ENCODE measurements at regions not wholly inside any gene's neighbourhood (a gene's known extent, or its start where the extent isn't known, plus 50 kb on each side); places are given as distances from the start of the nearest gene placed in this dataset.
"Not testable (repeated sequence)": the region's sequence is repeated elsewhere in the genome, so short reads cannot be mapped to it uniquely, and the experiment has no call there.

GRCh38 chr15:23860290-23861245, 173.5 kb upstream of the NDN start:
- Histone ChIP-seq H3K9me3 (replicated peaks; ENCODE audit: control insufficient read depth, low read depth, low read length) (no peaks in the 10 kb centered on the region), H3K4me3 (ENCODE audit: low read length) (no peak overlapping the region), H3K27me3 (ENCODE audit: control insufficient read depth, insufficient read depth, low read length) (no peaks in the 10 kb centered on the region), H3K36me3 (ENCODE audit: control insufficient read depth, insufficient read depth, low read length) (no peaks in the 10 kb centered on the region), H3K27ac (ENCODE audit: low read length) (peak overlapping the region; percentile 78), H3K4me1 (ENCODE audit: control insufficient read depth, insufficient read depth, low read length) (peaks cover 17% of the 10 kb centered on the region)
- WGBS (ENCODE audit: insufficient coverage) = 54% methylated on average over 22 of the region's 31 CpGs
- DNase-seq = peak; percentile 44

- H3K36me3 ChIP-seq (ENCODE audit: control insufficient read depth, insufficient read depth, low read length) = no peaks in the 10 kb centered on the region
- no CpG with 5 or more reads among the region's 6 CpGs for WGBS (ENCODE audit: insufficient coverage)
- no peak overlapping the region for H3K27ac ChIP-seq (ENCODE audit: low read length)
- no peaks in the 10 kb centered on the region for H3K9me3 ChIP-seq (replicated peaks; ENCODE audit: control insufficient read depth, low read depth, low read length)
- H3K27me3 ChIP-seq (ENCODE audit: control insufficient read depth, insufficient read depth, low read length) = peaks cover 4% of the 10 kb centered on the region
- H3K4me3 ChIP-seq (ENCODE audit: low read length) = no peak overlapping the region
- DNase-seq = peak; percentile 51
- no peaks in the 10 kb centered on the region for H3K4me1 ChIP-seq (ENCODE audit: control insufficient read depth, insufficient read depth, low read length)
Observed at GRCh38 chr15:23866832-23867231, 179.7 kb upstream of the NDN start.

GRCh38 chr15:23869396-23869795, 182.3 kb upstream of the NDN start:
- Histone ChIP-seq H3K4me3 (ENCODE audit: low read length) (peak overlapping the region; percentile 26), H3K36me3 (ENCODE audit: control insufficient read depth, insufficient read depth, low read length) (no peaks in the 10 kb centered on the region), H3K9me3 (replicated peaks; ENCODE audit: control insufficient read depth, low read depth, low read length) (no peaks in the 10 kb centered on the region), H3K27me3 (ENCODE audit: control insufficient read depth, insufficient read depth, low read length) (peaks cover 4% of the 10 kb centered on the region), H3K4me1 (ENCODE audit: control insufficient read depth, insufficient read depth, low read length) (no peaks in the 10 kb centered on the region), H3K27ac (ENCODE audit: low read length) (no peak overlapping the region)
- peak; percentile 76 for DNase-seq
- WGBS (ENCODE audit: insufficient coverage) = 28% methylated on average over 15 of the region's 24 CpGs

- not testable (repeated sequence) for DNase-seq; H3K36me3 ChIP-seq (ENCODE audit: control insufficient read depth, insufficient read depth, low read length); H3K4me3 ChIP-seq (ENCODE audit: low read length); H3K27me3 ChIP-seq (ENCODE audit: control insufficient read depth, insufficient read depth, low read length); H3K4me1 ChIP-seq (ENCODE audit: control insufficient read depth, insufficient read depth, low read length); H3K27ac ChIP-seq (ENCODE audit: low read length); H3K9me3 ChIP-seq (replicated peaks; ENCODE audit: control insufficient read depth, low read depth, low read length)
- 86% methylated on average over 8 of the region's 8 CpGs for WGBS (ENCODE audit: insufficient coverage)
Observed at GRCh38 chr15:23873613-23874012, 186.5 kb upstream of the NDN start.

- H3K4me1 ChIP-seq (ENCODE audit: control insufficient read depth, insufficient read depth, low read length) = no peaks in the 10 kb centered on the region
- no peak overlapping the region for H3K27ac ChIP-seq (ENCODE audit: low read length)
- H3K9me3 ChIP-seq (replicated peaks; ENCODE audit: control insufficient read depth, low read depth, low read length) = no peaks in the 10 kb centered on the region
- H3K36me3 ChIP-seq (ENCODE audit: control insufficient read depth, insufficient read depth, low read length) = no peaks in the 10 kb centered on the region
- 33% methylated on average over 25 of the region's 36 CpGs for WGBS (ENCODE audit: insufficient coverage)
- no peak overlapping the region for H3K4me3 ChIP-seq (ENCODE audit: low read length)
- peak; percentile 53 for DNase-seq
- H3K27me3 ChIP-seq (ENCODE audit: control insufficient read depth, insufficient read depth, low read length) = no peaks in the 10 kb centered on the region
Observed at GRCh38 chr15:23877502-23878412, 190.7 kb upstream of the NDN start.

GRCh38 chr15:23881291-23881690, 194.2 kb upstream of the NDN start:
- H3K4me1 ChIP-seq (ENCODE audit: control insufficient read depth, insufficient read depth, low read length) = no peaks in the 10 kb centered on the region
- H3K9me3 ChIP-seq (replicated peaks; ENCODE audit: control insufficient read depth, low read depth, low read length) = no peaks in the 10 kb centered on the region
- H3K27ac ChIP-seq (ENCODE audit: low read length) = no peak overlapping the region
- 77% methylated on average over 3 of the region's 9 CpGs for WGBS (ENCODE audit: insufficient coverage)
- no peak for DNase-seq
- no peak overlapping the region for H3K4me3 ChIP-seq (ENCODE audit: low read length)
- H3K36me3 ChIP-seq (ENCODE audit: control insufficient read depth, insufficient read depth, low read length) = no peaks in the 10 kb centered on the region
- H3K27me3 ChIP-seq (ENCODE audit: control insufficient read depth, insufficient read depth, low read length) = no peaks in the 10 kb centered on the region

- H3K9me3 ChIP-seq (replicated peaks; ENCODE audit: control insufficient read depth, low read depth, low read length) = peaks cover 3% of the 10 kb centered on the region
- H3K27ac ChIP-seq (ENCODE audit: low read length) = no peak overlapping the region
- H3K36me3 ChIP-seq (ENCODE audit: control insufficient read depth, insufficient read depth, low read length) = no peaks in the 10 kb centered on the region
- WGBS (ENCODE audit: insufficient coverage) = no CpG with 5 or more reads among the region's 2 CpGs
- no peak overlapping the region for H3K4me3 ChIP-seq (ENCODE audit: low read length)
- H3K27me3 ChIP-seq (ENCODE audit: control insufficient read depth, insufficient read depth, low read length) = no peaks in the 10 kb centered on the region
- no peaks in the 10 kb centered on the region for H3K4me1 ChIP-seq (ENCODE audit: control insufficient read depth, insufficient read depth, low read length)
- no peak for DNase-seq
Observed at GRCh38 chr15:23890218-23890617, 203.1 kb upstream of the NDN start.

- Histone ChIP-seq H3K4me3 (ENCODE audit: low read length) (no peak overlapping the region), H3K9me3 (replicated peaks; ENCODE audit: control insufficient read depth, low read depth, low read length) (peaks cover 2% of the 10 kb centered on the region), H3K4me1 (ENCODE audit: control insufficient read depth, insufficient read depth, low read length) (no peaks in the 10 kb centered on the region), H3K27ac (ENCODE audit: low read length) (no peak overlapping the region), H3K27me3 (ENCODE audit: control insufficient read depth, insufficient read depth, low read length) (no peaks in the 10 kb centered on the region), H3K36me3 (ENCODE audit: control insufficient read depth, insufficient read depth, low read length) (no peaks in the 10 kb centered on the region)
- no peak for DNase-seq
- WGBS (ENCODE audit: insufficient coverage) = 69% methylated on average over 3 of the region's 6 CpGs
Observed at GRCh38 chr15:23897091-23897490, 210.0 kb upstream of the NDN start.

- Histone ChIP-seq H3K36me3 (ENCODE audit: control insufficient read depth, insufficient read depth, low read length) (no peaks in the 10 kb centered on the region), H3K4me1 (ENCODE audit: control insufficient read depth, insufficient read depth, low read length) (no peaks in the 10 kb centered on the region), H3K27me3 (ENCODE audit: control insufficient read depth, insufficient read depth, low read length) (no peaks in the 10 kb centered on the region), H3K4me3 (ENCODE audit: low read length) (peak overlapping the region; percentile 24), H3K9me3 (replicated peaks; ENCODE audit: control insufficient read depth, low read depth, low read length) (peaks cover 2% of the 10 kb centered on the region), H3K27ac (ENCODE audit: low read length) (no peak overlapping the region)
- peak; percentile 33 for DNase-seq
- 57% methylated on average over 20 of the region's 24 CpGs for WGBS (ENCODE audit: insufficient coverage)
Observed at GRCh38 chr15:23897531-23897930, 210.4 kb upstream of the NDN start.

GRCh38 chr15:23910030-23910429, 222.9 kb upstream of the NDN start:
- H3K36me3 ChIP-seq (ENCODE audit: control insufficient read depth, insufficient read depth, low read length) = no peaks in the 10 kb centered on the region
- no peak for DNase-seq
- 78% methylated on average over 1 of the region's 2 CpGs for WGBS (ENCODE audit: insufficient coverage)
- no peak overlapping the region for H3K4me3 ChIP-seq (ENCODE audit: low read length)
- no peaks in the 10 kb centered on the region for H3K9me3 ChIP-seq (replicated peaks; ENCODE audit: control insufficient read depth, low read depth, low read length)
- H3K27ac ChIP-seq (ENCODE audit: low read length) = no peak overlapping the region
- no peaks in the 10 kb centered on the region for H3K4me1 ChIP-seq (ENCODE audit: control insufficient read depth, insufficient read depth, low read length)
- H3K27me3 ChIP-seq (ENCODE audit: control insufficient read depth, insufficient read depth, low read length) = no peaks in the 10 kb centered on the region

Measured in muscle of leg (tissue), 3 donors.